Mesothelial cell of epicardium (in vitro differentiated cells): ENCODE measurements at regions not wholly inside any gene's neighbourhood (a gene's known extent, or its start where the extent isn't known, plus 50 kb on each side); places are given as distances from the start of the nearest gene placed in this dataset.
"Not testable (repeated sequence)": the region's sequence is repeated elsewhere in the genome, so short reads cannot be mapped to it uniquely, and the experiment has no call there.

Source experiments
- DNase-seq, 2 experiments: peaks; one replicate each; pipeline ENCODE4 v3.0.0; 2021; ENCODE audit warnings: low spot score in 2 of 2; ENCODE audit not compliant: unreplicated experiment in 2 of 2
- H3K27ac Mint-ChIP-seq: 2 replicates; pipeline ENCODE4 v1.8.0; 2021; ENCODE audit warnings: mixed read lengths
- H3K27me3 Mint-ChIP-seq: 2 replicates; pipeline ENCODE4 v1.8.0; 2021; ENCODE audit warnings: low read depth, mixed read lengths
- H3K36me3 Mint-ChIP-seq: 2 replicates; pipeline ENCODE4 v1.8.0; 2021; ENCODE audit warnings: mixed read lengths
- H3K4me1 Mint-ChIP-seq: 2 replicates; pipeline ENCODE4 v1.8.0; 2021; ENCODE audit warnings: mixed read lengths
- H3K4me3 Mint-ChIP-seq: 2 replicates; pipeline ENCODE4 v1.8.0; 2021; ENCODE audit warnings: mild to moderate bottlenecking, moderate library complexity, mixed read lengths
- H3K9me3 Mint-ChIP-seq: 2 replicates; pipeline ENCODE4 v1.8.0; 2021; ENCODE audit warnings: mixed read lengths
- CTCF ChIP-seq: fragments of 200-600 bp; sonication (generic); IDR thresholded peaks from one replicate; pipeline ENCODE4 v1.5.0; 2021; ENCODE audit warnings: antibody characterized with exemption; ENCODE audit not compliant: unreplicated experiment

- no peak for TF ChIP-seq CTCF
- Mint-ChIP-seq H3K36me3 (no peaks in the 10 kb centered on the region), H3K9me3 (peaks cover 50% of the 10 kb centered on the region), H3K4me3 (no peak overlapping the region), H3K27ac (no peak overlapping the region), H3K27me3 (no peaks in the 10 kb centered on the region), H3K4me1 (no peaks in the 10 kb centered on the region)
- DNase-seq, result no peak
These were observed 1103.2 kb downstream of the TBC1D22A start for GRCh38 chr22:47865626-47866025.

GRCh38 chr22:47862394-47862793, 1099.9 kb downstream of the TBC1D22A start:
- DNase-seq, result no peak
- Mint-ChIP-seq H3K27ac (no peak overlapping the region), H3K36me3 (no peaks in the 10 kb centered on the region), H3K4me1 (no peaks in the 10 kb centered on the region), H3K27me3 (no peaks in the 10 kb centered on the region), H3K4me3 (no peak overlapping the region), H3K9me3 (peaks cover 35% of the 10 kb centered on the region)
- TF ChIP-seq CTCF, result no peak

- not testable (repeated sequence) for H3K4me1 Mint-ChIP-seq, H3K27ac Mint-ChIP-seq, H3K27me3 Mint-ChIP-seq, H3K36me3 Mint-ChIP-seq, H3K4me3 Mint-ChIP-seq, DNase-seq
- peaks cover 39% of the 10 kb centered on the region for H3K9me3 Mint-ChIP-seq
These were observed 1098.5 kb downstream of the TBC1D22A start for GRCh38 chr22:47860907-47861306.

- Mint-ChIP-seq H3K27me3 (no peaks in the 10 kb centered on the region), H3K4me1 (no peaks in the 10 kb centered on the region), H3K36me3 (no peaks in the 10 kb centered on the region), H3K9me3 (peaks cover 36% of the 10 kb centered on the region), H3K27ac (no peak overlapping the region), H3K4me3 (no peak overlapping the region)
- no peak for DNase-seq
- TF ChIP-seq CTCF, result no peak
These were observed 1097.6 kb downstream of the TBC1D22A start for GRCh38 chr22:47859881-47860525.

GRCh38 chr22:47858773-47859306, 1096.4 kb downstream of the TBC1D22A start:
- no peak overlapping the region for H3K27ac Mint-ChIP-seq

More at GRCh38 chr22:47858773-47859306, 1096.4 kb downstream of the TBC1D22A start:
- no peak for TF ChIP-seq CTCF
- Mint-ChIP-seq H3K27me3 (no peaks in the 10 kb centered on the region), H3K4me1 (peaks cover 2% of the 10 kb centered on the region), H3K4me3 (no peak overlapping the region), H3K9me3 (peaks cover 38% of the 10 kb centered on the region), H3K36me3 (no peaks in the 10 kb centered on the region)
- DNase-seq, result no peak
